ENCODE measurements at regions not wholly inside any gene's neighbourhood (a gene's known extent, or its start where the extent isn't known, plus 50 kb on each side); places are given as distances from the start of the nearest gene placed in this dataset.

DNA sequence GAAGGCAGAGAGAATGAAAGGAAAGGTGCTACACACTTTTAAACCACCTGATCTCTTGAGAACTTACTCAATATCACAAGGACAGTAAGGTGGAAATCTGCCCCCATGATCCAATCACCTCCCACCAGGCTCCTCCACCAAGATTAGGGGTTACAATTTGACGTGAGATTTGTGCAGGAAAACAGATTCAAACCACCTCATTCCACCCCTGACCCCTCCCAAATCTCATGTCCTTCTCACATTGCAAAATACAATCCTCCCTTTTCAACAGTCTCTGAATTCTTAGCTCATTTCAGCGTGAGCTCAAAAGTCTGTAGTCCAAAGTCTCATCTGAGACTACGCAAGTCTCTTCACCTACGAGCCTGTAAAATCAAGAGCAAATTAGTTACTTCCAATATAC is 768.3 kb upstream of the COX7C start:
- TF ChIP-seq, protein P1, sequence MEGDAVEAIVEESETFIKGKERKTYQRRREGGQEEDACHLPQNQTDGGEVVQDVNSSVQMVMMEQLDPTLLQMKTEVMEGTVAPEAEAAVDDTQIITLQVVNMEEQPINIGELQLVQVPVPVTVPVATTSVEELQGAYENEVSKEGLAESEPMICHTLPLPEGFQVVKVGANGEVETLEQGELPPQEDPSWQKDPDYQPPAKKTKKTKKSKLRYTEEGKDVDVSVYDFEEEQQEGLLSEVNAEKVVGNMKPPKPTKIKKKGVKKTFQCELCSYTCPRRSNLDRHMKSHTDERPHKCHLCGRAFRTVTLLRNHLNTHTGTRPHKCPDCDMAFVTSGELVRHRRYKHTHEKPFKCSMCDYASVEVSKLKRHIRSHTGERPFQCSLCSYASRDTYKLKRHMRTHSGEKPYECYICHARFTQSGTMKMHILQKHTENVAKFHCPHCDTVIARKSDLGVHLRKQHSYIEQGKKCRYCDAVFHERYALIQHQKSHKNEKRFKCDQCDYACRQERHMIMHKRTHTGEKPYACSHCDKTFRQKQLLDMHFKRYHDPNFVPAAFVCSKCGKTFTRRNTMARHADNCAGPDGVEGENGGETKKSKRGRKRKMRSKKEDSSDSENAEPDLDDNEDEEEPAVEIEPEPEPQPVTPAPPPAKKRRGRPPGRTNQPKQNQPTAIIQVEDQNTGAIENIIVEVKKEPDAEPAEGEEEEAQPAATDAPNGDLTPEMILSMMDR (IDR thresholded peaks at IDR 0.05; ENCODE audit: poor library complexity, severe bottlenecking): no peak
- TF ChIP-seq, protein P2, sequence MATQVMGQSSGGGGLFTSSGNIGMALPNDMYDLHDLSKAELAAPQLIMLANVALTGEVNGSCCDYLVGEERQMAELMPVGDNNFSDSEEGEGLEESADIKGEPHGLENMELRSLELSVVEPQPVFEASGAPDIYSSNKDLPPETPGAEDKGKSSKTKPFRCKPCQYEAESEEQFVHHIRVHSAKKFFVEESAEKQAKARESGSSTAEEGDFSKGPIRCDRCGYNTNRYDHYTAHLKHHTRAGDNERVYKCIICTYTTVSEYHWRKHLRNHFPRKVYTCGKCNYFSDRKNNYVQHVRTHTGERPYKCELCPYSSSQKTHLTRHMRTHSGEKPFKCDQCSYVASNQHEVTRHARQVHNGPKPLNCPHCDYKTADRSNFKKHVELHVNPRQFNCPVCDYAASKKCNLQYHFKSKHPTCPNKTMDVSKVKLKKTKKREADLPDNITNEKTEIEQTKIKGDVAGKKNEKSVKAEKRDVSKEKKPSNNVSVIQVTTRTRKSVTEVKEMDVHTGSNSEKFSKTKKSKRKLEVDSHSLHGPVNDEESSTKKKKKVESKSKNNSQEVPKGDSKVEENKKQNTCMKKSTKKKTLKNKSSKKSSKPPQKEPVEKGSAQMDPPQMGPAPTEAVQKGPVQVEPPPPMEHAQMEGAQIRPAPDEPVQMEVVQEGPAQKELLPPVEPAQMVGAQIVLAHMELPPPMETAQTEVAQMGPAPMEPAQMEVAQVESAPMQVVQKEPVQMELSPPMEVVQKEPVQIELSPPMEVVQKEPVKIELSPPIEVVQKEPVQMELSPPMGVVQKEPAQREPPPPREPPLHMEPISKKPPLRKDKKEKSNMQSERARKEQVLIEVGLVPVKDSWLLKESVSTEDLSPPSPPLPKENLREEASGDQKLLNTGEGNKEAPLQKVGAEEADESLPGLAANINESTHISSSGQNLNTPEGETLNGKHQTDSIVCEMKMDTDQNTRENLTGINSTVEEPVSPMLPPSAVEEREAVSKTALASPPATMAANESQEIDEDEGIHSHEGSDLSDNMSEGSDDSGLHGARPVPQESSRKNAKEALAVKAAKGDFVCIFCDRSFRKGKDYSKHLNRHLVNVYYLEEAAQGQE (IDR thresholded peaks at IDR 0.05; ENCODE audit: borderline replicate concordance): no peak
- TF ChIP-seq POLR2AphosphoS5 (IDR thresholded peaks at IDR 0.05) (no peak), EZH2 (IDR thresholded peaks at IDR 0.05; ENCODE audit: borderline replicate concordance, insufficient read depth, low read length, poor library complexity, severe bottlenecking) (no peak), SMC3 (conservative IDR thresholded peaks at IDR 0.05; ENCODE audit: poor library complexity) (no peak), MXI1 (conservative IDR thresholded peaks at IDR 0.05; ENCODE audit: poor library complexity, severe bottlenecking) (no peak), TAF1 (IDR thresholded peaks at IDR 0.05; ENCODE audit: low read depth) (no peak)

Measured in neural cell (in vitro differentiated cells).